ENCODE measurements at regions not wholly inside any gene's neighbourhood (a gene's known extent, or its start where the extent isn't known, plus 50 kb on each side); places are given as distances from the start of the nearest gene placed in this dataset.
"Not testable (repeated sequence)": the region's sequence is repeated elsewhere in the genome, so short reads cannot be mapped to it uniquely, and the experiment has no call there.

GRCh38 chr5:102688581-102689342, 66.3 kb upstream of the PAM start:
- H3K56ac ChIP-seq (replicated peaks; ENCODE audit: insufficient read length, low read depth, low read length); H4K8ac ChIP-seq (ENCODE audit: extremely low read depth, insufficient read depth, low read length); H2BK12ac ChIP-seq (ENCODE audit: low read depth, low read length); H4K5ac ChIP-seq (ENCODE audit: insufficient read length, low read depth, low read length); H4K20me1 ChIP-seq (replicated peaks in 1 of 2; ENCODE audit: control insufficient read depth in 1 of 2, insufficient read depth in 2 of 2, low read length in 2 of 2); H2BK5ac ChIP-seq (ENCODE audit: low read depth, low read length); H2BK20ac ChIP-seq (ENCODE audit: low read length); H3K36me3 ChIP-seq (ENCODE audit: control insufficient read depth in 2 of 4, insufficient read depth in 4 of 4, low read length in 3 of 4); POLR2A ChIA-PET (ENCODE audit: partially characterized antibody); FAIRE-seq; H2AFZ ChIP-seq (ENCODE audit: low read length); H2BK120ac ChIP-seq (replicated peaks; ENCODE audit: low read depth, low read length); H3K27ac ChIP-seq (ENCODE audit: low read depth, low read length); H3K9ac ChIP-seq (replicated peaks in 1 of 4; ENCODE audit: extremely low read depth in 1 of 4, low read depth in 3 of 4, low read length in 3 of 4); H3K4ac ChIP-seq (replicated peaks; ENCODE audit: insufficient read length, low read depth, low read length); H3K4me3 ChIP-seq (ENCODE audit: extremely low read depth in 1 of 4, insufficient read depth in 2 of 4, low read depth in 3 of 4, low read length in 4 of 4); H3K4me2 ChIP-seq (ENCODE audit: insufficient read depth in 1 of 2, low read depth in 2 of 2, low read length in 2 of 2); CTCF ChIA-PET (ENCODE audit: partially characterized antibody); DNase-seq (ENCODE audit: low read depth in 1 of 2, low spot score in 2 of 2); H3K18ac ChIP-seq (ENCODE audit: extremely low read depth, low read length); H3K23ac ChIP-seq (ENCODE audit: insufficient read length); H3K4me1 ChIP-seq (replicated peaks in 1 of 4; ENCODE audit: control insufficient read depth in 3 of 4, insufficient read depth in 4 of 4, low read length in 3 of 4); H3K23me2 ChIP-seq (ENCODE audit: low read depth, low read length); H3K14ac ChIP-seq (ENCODE audit: insufficient read length); H4K91ac ChIP-seq (replicated peaks; ENCODE audit: insufficient read length, low read length); H2AK5ac ChIP-seq (ENCODE audit: low read depth, low read length); H2BK15ac ChIP-seq (ENCODE audit: low read length); H3K79me2 ChIP-seq (ENCODE audit: control insufficient read depth in 1 of 2, insufficient read depth in 2 of 2, low read length in 2 of 2); H3K79me1 ChIP-seq (ENCODE audit: low read depth, low read length); H3K27me3 ChIP-seq (replicated peaks in 1 of 4; ENCODE audit: control insufficient read depth in 3 of 4, extremely low read depth in 1 of 4, insufficient read depth in 3 of 4, low read length in 3 of 4): not testable (repeated sequence)
- 97% methylated on average over 14 of the region's 14 CpGs; no CpG with 5 or more reads in 1 of the 2 experiments for WGBS, 2 experiments (ENCODE audit: extremely low coverage in 1 of 2, insufficient coverage in 1 of 2, insufficient read length in 1 of 2, insufficient replicate concordance in 2 of 2, low coverage in 1 of 2, low lambda C conversion rate in 2 of 2, missing lambda C conversion rate in 1 of 2)
- H3K9me3 ChIP-seq (ENCODE audit: insufficient read depth in 2 of 2, low read depth in 1 of 2, low read length in 1 of 2) = peaks cover 16 to 18% of the 10 kb centered on the region in 2 experiments
